IMR-90 (cell line): ENCODE measurements at regions not wholly inside any gene's neighbourhood (a gene's known extent, or its start where the extent isn't known, plus 50 kb on each side); places are given as distances from the start of the nearest gene placed in this dataset.
"Not testable (repeated sequence)": the region's sequence is repeated elsewhere in the genome, so short reads cannot be mapped to it uniquely, and the experiment has no call there.

Experiments used
- BHLHE40 ChIP-seq: fragments of 150-350 bp; IDR thresholded peaks from 2 replicates; pipeline ENCODE4 v1.6.1; 2016; ENCODE audit warnings: mild to moderate bottlenecking, low read depth, low read length
- CHD1 ChIP-seq: IDR thresholded peaks from 2 replicates; pipeline ENCODE4 v1.6.1; 2012; ENCODE audit warnings: low read depth, low read length, improper control_type of control experiment
- CTCF ChIP-seq: conservative IDR thresholded peaks from 2 replicates; pipeline ENCODE4 v1.5.1; 2012; ENCODE audit warnings: mild to moderate bottlenecking, low read depth, low read length, improper control_type of control experiment
- FOS ChIP-seq: fragments of 150-350 bp; IDR thresholded peaks from 2 replicates; pipeline ENCODE4 v1.6.1; 2016; ENCODE audit warnings: low read depth, low read length
- POLR2A ChIP-seq: IDR thresholded peaks from 2 replicates; pipeline ENCODE4 v1.6.1; 2012; ENCODE audit warnings: mild to moderate bottlenecking, low read depth, low read length

DNA sequence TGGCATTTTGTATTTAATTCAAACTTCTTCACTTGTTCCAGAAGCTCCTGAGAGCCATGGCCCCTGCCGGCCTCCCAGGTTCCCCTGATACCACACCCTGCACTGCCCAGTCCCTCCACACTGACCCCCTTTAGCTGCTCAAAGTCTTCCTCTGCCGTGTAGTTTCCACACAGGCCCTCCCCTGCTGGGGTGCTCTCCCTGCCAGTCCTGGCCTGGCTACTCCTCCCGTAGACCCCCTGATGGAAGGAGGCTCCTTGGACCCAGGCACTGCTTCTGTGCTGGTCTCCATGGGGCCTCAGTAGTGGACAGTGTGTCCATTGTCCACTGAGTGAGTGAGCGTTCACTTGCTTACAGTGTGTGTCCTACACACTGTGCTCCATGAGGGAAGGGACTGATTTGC is 542.4 kb upstream of the B3GAT1 start:
- TF ChIP-seq POLR2A, BHLHE40, CTCF, CHD1, FOS: not testable (repeated sequence)
